ENCODE measurements at regions not wholly inside any gene's neighbourhood (a gene's known extent, or its start where the extent isn't known, plus 50 kb on each side); places are given as distances from the start of the nearest gene placed in this dataset.
"Not testable (repeated sequence)": the region's sequence is repeated elsewhere in the genome, so short reads cannot be mapped to it uniquely, and the experiment has no call there.

DNA sequence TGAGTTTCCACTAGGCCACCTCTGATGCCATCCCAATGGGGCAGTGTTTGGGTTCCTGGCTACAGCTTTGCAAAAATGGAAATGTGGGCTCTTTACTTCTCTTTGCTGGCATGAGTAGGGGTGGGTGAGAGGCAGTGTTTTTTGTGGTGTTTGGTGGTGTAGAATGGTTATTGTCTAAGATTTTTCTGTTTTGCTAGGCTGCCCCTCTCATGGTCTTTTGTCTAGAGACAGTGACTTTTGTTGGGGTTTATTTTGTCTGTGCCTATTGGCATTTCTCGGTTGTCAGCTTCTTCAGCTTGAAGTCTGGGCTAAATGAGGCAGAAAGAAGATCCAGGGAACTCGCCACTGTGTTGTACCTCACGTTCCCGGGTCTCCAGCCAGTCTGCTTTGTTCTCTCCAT is 112.1 kb downstream of the CENPF start:
- ChIA-PET POLR2A (no interaction called here), CTCF (no interaction called here)

DNA sequence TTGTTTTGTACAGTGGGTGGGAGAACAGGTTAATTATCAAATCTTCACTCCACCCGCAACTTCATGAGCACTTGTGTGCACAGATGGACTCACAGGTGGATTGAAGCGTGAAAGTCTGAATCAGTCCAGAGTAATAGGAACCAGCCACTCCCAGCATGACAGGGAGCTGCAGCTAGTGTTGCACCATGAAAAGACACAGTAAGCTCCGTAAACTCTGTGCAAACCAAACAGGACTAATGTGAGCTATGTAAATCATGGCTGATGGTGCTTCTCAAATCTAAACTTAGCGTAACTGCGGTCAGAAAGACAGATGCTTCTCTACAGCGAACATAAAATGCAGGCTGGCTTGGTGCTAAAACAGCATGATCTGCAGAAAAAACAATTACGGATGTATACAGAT is 114.4 kb downstream of the CENPF start:
- ChIA-PET POLR2A (no interaction called here), CTCF (no interaction called here)

DNA sequence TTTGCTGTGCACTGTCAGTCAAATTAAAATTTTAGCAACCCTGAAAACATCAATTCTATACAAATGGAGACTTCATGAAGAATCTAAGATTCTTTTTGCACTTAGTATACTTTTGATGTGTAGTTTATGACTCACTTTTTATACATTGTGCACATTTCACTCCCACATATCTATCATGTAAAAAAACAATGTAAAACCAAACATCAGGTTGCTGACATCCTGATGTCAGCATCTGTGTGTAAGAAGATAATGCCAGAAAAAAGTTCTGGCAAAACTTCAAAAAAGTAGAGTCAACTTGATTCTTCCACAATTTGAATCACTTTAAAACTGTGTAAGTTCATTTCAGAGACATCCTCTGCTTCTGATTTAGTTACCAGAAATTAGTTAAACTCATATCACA is 115.7 kb downstream of the CENPF start:
- ChIA-PET CTCF (no interaction called here), POLR2A (no interaction called here)

DNA sequence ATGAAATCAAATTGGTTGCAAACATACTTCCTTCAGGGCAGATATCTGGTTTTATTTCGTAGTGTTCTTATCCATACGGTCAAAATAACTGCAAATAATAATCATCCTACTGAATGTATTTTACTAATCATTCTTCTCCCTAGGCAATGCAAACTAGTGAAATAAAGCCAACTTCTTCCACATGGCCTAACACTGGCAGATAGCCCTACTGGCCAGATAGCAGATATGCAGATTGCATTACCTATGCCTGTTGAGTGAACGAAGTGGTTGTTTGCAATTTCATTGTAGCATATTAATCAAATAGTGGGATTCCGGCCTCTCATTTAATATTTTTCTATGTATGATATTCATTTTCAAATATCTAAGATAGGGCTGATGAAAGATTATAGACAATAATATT is 116.2 kb downstream of the CENPF start:
- ChIA-PET CTCF (no interaction called here), POLR2A (no interaction called here)

DNA sequence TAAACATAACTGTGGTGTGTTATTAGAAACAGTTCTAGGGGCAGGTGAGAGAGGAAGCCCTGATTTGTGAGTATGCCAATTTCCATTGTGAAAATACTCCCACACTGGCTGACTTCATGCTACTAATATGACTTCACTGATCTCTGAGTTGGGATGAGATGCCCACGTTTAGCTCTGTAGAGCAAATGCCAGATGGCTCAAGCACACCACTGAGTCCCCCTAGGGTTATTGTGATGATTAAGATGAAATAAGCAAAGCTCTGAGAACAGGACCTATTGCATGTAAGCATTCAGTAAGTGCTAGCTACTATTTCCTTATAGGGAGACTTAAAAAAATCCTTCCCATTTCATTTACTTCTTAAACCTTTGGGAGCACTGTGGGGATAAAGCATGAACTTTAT is 117.6 kb downstream of the CENPF start:
- ChIA-PET CTCF (no interaction called here), POLR2A (no interaction called here)

DNA sequence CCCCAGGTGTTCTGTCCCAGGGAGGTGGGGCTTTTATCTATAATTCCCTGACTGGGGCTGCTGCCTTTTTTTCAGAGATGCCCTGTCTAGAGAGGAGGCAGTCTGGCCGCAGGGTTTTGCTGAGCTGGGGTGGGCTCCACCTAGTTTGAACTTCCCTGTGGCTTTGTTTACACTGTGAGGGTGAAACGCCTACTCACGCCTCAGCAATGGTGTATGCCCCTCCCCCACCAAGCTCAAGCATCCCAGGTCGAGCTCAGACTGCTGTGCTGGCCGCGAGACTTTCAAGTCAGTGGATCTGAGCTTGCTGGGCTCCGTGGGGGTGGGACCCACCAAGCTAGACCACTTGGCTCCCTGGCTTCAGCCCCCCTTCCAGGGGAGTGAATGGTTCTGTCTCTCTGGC is 124.3 kb downstream of the CENPF start:
- ChIA-PET POLR2A (no interaction called here), CTCF (no interaction called here)

DNA sequence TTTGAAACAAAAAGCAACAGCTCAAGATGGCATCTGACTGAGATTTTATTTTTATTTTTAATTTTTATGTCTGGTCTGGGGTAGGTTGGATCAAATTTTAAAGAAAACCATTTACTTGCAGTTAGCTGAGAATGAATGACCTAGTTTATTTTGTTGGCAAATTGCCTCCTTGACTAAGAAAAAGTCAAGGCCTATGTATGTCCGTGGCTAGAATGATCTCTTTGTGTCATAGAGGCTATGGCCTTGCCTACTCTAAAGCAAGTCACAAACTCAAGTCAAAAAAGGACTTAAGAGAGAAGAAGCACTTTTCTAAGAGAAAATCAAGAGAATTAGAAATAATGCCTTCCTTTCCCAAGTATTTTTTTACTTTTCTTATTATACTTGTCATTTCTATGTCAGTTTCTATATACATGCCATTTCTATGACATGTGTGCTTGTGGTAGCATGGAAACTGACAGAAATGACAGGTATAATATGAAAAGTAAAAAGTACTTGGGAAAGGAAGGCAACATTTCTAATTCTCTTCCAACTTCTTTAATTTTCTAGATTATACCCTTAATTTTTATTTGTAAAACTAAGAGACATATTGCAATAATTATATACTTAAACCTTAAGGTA is 136.7 kb downstream of the CENPF start:
- ChIA-PET CTCF (no interaction called here), POLR2A (no interaction called here)

DNA sequence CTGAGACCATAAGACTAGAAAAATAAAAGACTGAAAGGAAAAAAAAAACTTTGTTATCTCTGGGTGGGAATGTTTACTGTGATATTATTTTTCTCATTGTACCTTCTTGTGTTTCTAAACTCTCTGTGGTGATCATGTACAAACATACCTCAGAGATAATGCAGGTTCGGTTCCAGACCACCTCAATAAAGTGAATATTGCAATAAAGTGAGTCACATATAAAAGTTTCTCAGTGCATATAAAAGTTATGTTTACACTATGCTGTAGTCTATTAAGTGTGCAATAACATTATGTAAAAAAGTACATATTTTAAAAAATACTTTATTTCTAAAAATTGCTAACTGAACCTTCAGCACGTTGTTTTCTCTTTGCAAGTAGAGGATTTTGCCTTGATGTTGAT is 137.5 kb downstream of the CENPF start:
- ChIA-PET CTCF (no interaction called here), POLR2A (no interaction called here)

DNA sequence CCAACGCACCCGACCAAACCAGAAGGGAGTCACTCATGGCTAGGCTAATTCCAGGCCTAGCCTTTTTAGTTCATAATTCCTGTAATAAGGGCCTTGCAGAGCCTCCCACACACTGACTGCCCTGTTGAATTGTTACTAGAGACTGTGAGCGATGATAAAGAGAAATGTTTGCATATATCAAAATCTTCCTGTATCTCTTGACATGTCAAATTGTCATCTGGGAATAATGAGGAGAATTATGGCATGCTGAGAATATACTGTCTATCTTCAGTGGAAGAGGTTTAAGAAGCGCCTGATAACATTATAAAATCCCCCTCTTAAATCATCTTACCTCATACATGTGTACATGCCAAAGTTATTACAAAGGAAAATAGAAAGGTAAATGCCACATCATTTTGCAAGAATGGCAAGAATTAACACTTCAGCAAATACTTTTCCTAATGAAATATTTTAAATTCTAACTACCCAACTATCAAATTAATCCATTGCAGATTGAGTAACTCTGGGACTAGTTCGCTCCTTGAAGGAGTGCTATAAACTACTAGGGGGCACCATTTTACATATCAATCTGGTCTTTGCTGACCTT is 144.1 kb downstream of the CENPF start:
- ChIA-PET CTCF (no interaction called here), POLR2A (no interaction called here)

DNA sequence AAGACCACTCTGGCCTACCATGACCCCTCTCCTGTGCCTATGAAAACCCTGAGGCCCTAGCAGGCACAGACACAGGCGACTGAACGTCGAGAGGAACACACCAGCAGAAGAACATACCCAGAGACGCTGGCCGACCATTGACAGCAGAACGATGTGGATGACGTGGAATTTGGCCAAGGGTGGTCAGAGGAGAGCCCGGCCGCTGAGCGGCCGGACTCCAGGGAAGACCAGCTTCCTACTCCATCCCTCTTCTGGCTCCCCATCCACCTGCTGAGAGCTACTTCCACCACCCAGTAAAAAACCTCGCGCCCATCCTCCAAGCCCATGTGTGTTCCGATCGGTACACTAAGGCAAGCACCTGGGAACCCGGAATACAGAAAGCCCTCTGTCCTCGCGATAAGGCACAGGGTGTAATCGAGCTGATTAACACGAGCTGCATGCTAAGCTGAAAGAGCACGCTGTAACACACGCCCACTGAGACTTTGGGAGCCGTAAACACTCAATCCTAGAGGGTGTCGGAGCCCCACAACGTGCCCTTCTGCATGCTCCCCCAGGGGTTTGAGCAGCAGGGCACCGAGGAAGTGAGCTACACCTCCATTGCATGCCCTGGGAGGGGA is 150.3 kb downstream of the CENPF start:
- ChIA-PET POLR2A (no interaction called here), CTCF (no interaction called here)

DNA sequence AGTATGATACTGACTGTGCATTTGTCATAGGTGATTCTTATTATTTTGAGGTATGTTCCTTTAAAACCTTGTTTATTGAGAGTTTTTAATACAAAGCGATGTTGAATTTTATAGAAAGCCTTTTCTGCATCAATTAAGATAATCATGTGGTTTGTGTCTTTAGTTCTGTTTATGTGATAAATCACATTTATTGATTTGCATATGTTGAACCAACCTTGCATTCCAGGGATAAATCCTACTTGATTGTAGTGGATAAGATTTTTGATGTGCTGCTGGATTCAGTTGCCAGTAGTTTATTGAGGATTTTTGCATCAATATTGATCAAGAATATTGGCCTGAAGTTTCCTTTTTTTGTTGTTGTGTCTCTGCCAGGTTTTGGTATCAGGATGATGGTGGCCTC is 158.0 kb downstream of the CENPF start:
- CTCF ChIA-PET: no interaction called here
- POLR2A ChIA-PET: no interaction called here

DNA sequence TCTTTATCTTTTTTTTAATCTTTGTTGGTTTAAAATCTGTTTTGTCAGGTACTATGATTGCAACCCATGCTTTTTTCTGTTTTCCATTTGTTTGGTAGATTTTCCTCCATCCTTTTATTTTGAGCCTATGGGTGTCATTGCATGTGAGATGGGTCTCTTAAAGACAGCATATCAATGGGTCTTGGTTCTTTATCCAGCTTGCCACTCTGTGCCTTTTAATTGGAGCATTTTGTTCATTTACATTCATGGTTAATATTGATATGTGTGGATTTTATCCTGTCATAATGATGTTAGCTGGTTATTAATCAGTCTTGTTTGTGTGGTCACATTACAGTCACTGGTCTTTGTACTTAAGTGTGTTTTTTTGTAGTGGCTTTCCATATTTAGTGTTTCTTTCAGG is 159.9 kb downstream of the CENPF start:
- CTCF ChIA-PET: no interaction called here
- POLR2A ChIA-PET: no interaction called here

DNA sequence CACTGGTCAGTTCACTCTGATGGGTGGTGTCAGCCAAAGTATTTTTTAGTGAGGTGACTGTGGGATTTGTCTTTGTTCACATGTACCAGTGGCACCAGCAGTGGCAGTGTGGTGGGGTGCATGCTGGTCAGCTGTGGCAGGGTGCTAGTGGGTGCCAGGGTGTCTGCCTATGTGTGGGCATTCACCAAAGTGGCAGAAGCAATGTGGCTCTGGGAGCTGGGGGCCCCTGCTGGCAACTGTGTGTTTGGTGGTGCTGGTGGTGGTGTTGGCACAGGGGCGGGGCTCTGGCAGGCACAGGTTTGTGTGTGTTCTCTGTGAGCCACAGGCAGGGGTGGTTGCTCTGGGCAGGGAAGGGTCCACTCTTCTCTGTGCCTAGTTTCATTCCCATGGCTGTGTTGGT is 161.5 kb downstream of the CENPF start:
- ChIA-PET POLR2A (no interaction called here), CTCF (no interaction called here)

DNA sequence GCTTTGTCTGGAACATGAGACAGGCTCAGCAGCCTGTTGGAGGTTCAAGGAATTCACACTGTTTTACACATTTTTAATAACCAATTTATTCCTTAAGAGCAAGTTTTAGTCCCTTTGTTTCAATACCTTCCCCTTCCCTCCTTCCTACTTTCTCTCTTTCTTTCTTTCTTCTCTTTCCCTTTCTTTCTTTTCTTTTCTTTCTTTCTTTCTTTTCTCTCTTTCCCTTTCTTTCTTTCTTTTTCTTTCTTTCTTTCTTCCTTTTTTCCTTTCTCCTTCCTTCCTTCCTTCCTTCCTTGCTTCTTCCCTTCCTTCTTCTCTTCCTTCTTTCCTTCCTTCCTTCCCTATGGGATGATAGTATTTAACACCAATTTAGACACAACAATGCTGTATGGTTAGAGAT is 164.2 kb downstream of the CENPF start:
- ChIA-PET POLR2A (no interaction called here), CTCF (no interaction called here)

DNA sequence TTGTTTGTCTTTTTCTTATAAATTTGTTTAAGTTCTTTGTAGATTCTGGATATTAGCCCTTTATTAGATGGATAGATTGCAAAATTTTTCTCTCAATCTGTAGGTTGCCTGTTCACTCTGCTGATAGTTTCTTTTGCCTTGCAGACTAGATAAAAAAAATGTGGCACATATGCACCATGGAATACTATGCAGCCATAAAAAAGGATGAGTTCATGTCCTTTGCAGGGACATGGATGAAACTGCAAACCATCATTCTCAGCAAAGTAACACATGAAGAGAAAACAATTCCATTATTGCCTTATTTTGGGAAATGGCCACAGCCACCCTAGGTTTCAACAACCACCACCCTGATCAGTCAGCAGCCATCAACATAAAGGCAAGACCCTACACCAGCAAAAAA is 166.7 kb downstream of the CENPF start:
- POLR2A ChIA-PET, CTCF ChIA-PET: not testable (repeated sequence)

DNA sequence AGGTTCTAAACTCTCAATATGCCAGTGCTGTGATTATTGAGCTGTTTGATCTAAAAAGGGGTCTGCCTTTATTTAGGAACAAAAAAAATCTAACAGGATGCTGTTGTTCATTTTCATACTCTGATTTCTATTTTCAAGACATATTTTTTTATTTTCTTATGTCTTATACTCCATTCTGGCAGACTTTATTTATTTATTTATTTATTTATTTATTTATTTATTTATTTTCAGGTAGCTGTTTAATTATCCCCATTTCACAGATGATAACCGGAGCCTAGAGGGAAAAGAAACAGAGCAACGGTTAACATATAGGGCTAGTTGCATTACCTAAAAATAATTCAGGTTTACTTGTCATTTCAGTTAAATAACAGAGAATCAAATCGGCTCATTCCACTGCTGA is 174.4 kb downstream of the CENPF start:
- ChIA-PET CTCF (no interaction called here), POLR2A (no interaction called here)

DNA sequence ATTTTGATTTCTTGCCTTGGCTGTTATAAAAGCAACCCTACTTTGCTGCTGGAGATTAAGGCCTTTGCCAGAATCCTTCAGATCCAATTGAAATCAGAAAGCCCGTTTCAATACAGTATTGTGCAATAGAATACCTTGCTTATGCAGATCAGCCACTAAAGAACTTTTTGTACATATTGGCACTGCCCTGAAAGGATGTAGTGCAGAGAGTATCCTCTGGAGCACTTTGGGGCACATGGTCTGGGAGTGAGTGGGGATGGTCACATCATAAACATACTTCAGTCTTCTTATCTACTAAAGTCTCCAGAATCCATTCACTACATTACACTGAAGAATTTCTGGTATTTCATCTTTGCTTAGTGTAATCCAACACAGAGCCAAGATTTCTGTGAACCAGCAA is 189.0 kb downstream of the CENPF start:
- ChIA-PET CTCF (no interaction called here), POLR2A (no interaction called here)

DNA sequence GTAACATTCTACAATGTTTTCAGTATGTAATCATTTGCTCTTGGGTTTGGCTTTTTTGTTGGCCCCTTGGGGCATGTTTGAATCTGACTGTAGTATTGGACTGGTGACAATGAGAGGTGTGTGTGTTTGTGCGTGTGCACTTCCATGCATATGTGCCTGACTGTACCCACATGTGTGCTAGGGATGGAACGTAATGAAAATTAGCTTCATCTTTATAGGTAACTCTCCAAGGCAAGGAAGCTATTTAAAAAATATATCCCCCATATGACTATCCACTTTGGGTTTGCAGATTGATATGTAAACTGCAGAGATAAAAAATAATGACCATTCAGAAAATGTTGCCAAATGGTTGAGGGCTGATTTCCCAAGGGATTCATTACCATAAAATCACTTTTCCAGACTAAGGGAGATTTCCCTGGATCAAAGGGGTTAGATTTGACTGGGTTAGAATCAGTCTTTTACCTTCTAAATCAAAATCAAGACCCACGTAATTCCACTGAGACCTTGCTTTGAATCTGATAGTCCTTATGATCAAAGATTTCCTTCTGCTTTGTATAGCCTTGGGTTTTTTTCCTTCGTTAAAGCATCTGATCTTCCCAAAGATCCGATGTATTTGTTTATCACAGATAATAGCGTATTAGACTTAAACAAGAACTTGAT is 189.7 kb downstream of the CENPF start:
- ChIA-PET CTCF (no interaction called here), POLR2A (no interaction called here)

DNA sequence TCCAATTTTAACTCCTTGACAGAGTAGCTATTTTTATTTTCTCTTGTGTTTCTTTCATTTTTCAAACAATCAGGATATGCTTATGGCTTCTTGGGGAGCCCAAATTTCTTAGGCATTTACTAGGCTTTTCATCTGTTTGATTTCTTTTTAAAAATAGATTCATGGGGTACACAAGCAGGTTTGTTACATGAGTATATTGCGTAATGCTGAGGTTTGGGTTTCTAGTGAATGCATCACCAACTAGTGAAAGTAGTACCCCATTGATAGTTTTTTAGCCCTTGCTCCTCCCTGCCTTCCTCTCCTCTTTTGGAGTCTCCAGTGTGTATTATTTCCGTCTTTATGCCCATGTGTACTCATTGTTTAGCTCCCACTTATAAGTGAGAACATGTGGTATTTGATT is 190.7 kb downstream of the CENPF start:
- ChIA-PET CTCF (no interaction called here), POLR2A (no interaction called here)

DNA sequence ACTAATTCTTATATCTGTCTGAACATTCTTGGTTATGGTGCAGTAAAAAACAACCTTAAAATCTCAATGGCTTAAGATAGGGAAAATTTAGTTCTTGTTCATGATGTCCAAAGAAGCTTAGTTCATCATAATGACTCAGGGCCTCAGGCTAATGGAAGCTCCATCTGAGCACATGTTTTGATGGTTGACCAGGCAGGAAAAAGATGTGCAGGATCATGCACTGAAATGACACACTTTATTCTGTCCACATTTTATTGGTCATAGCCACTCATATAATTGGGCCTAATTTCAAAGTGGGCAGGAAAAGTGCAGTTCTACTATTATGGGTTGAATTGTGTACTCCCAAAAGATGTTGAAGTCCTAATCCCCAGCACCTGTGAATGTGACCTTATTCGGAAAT is 198.2 kb downstream of the CENPF start:
- ChIA-PET POLR2A (no interaction called here), CTCF (no interaction called here)

DNA sequence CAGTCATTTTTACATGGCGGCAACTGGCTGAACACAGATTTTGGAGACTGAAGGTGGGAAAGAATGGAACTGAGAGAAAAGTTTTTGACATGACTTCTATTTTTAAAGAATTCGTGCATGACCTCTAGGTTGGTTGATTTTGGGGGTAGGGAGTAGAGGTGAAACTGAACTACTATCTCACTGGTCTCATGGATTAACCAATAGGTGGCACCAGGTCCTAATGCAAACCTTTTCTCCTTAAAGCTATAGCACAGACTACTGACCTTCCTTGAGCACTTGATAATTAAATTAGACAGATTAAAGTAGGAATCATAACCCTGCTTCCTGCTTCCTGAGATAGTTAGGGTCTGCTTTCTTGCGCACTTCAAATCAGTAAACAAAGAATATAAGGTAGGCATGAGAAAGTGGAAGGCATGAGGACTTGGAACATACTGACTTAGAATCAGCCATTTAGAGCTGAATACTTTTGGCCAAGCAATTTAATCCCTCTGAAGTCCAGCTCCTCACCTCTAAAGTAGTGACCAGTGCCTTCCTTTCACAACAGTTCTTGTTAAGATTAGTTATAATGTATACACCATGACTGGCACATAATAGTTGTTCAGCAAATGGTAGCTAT is 206.0 kb downstream of the CENPF start:
- ChIA-PET POLR2A (no interaction called here), CTCF (no interaction called here)

DNA sequence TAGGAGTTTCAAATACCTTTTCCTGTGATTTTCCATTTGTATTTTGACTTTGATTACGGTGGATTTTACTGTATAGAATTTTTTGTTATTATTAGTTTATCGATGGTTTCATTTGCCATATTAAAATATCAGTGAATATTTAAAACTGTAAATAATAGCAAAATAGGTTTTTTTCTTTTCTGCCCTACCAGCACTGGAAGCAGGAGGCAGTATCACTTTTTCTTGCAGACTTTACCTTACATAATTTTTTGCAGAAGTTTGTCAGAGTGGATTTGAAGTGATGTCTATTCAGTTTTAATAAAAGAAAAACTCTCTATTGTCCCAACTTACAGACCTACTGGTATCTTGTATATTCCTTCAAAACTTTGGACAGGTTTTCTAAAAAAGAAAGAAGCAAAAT is 213.6 kb downstream of the CENPF start:
- ChIA-PET POLR2A (no interaction called here), CTCF (no interaction called here)
